Mesodermal cell (in vitro differentiated cells): ENCODE measurements at regions not wholly inside any gene's neighbourhood (a gene's known extent, or its start where the extent isn't known, plus 50 kb on each side); places are given as distances from the start of the nearest gene placed in this dataset.
"Not testable (repeated sequence)": the region's sequence is repeated elsewhere in the genome, so short reads cannot be mapped to it uniquely, and the experiment has no call there.

Source experiments
- H3K27ac ChIP-seq: 2 replicates; pipeline ENCODE4 v1.7.0; 2013; ENCODE audit warnings: mild to moderate bottlenecking, low read depth, low read length, moderate library complexity; ENCODE audit not compliant: severe bottlenecking
- H3K36me3 ChIP-seq: 2 replicates; pipeline ENCODE4 v1.7.1; 2013; ENCODE audit warnings: mild to moderate bottlenecking, low read length, moderate library complexity; ENCODE audit not compliant: control insufficient read depth, insufficient read depth
- H3K4me1 ChIP-seq: one replicate; pipeline ENCODE4 v1.7.1; 2013; ENCODE audit warnings: mild to moderate bottlenecking, low read length; ENCODE audit not compliant: insufficient read depth, control insufficient read depth, poor library complexity, severe bottlenecking
- H3K4me3 ChIP-seq: 2 replicates; pipeline ENCODE4 v1.7.0; 2013; ENCODE audit warnings: low read length, control low read depth, mild to moderate bottlenecking; ENCODE audit not compliant: insufficient read depth, poor library complexity, severe bottlenecking; ENCODE audit errors: extremely low read depth
- H3K9me3 ChIP-seq: 2 replicates; pipeline ENCODE4 v1.7.1; 2013; ENCODE audit warnings: mild to moderate bottlenecking, low read length, moderate library complexity; ENCODE audit not compliant: control insufficient read depth
- WGBS, 2 experiments: methylation state at CpG; one replicate each; pipeline ENCODE4 v1.1.5; 2013; ENCODE audit warnings: missing lambda C conversion rate in 2 of 2; ENCODE audit not compliant: insufficient coverage in 2 of 2; 5-methylcytosine and 5-hydroxymethylcytosine counted together

DNA sequence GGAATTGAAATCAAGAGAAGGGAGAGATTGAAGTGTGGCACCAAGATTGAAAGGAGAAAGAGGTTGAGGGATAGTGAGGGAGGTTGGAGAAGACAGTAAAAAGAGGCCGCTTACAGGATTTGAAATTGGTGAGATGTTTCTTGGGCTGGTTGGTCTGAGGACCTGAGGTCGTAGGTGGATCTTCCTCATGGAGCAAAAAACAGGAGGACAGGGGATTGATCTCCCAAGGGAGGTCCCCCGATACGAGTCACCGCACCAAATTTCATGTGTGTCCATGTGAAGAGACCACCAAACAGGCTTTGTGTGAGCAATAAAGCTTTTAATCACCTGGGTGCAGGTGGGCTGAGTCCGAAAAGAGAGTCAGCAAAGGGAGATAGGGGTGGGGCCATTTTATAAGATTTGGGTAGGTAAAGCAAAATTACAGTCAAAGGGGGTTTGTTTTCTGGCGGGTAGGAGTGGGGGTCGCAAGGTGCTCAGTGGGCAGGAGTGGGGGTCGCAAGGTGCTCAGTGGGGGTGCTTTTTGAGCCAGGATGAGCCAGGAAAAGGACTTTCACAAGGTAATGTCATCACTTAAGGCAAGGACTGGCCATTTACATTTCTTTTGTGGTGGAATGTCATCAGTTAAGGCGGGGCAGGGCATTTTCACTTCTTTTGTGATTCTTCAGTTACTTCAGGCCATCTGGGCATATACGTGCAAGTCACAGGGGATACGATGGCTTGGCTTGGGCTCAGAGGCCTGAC, 505.5 kb downstream of the GRIN2A start:
- H3K9me3 ChIP-seq, H3K36me3 ChIP-seq, H3K4me1 ChIP-seq, H3K27ac ChIP-seq, H3K4me3 ChIP-seq: not testable (repeated sequence)
- WGBS, 2 experiments, result 48 to 60% methylated on average over 2 to 6 of the region's 12 CpGs

GRCh38 chr16:9677301-9677653, 505.0 kb downstream of the GRIN2A start:
- no peak overlapping the region for H3K4me3 ChIP-seq
- H3K4me1 ChIP-seq, result no peaks in the 10 kb centered on the region
- H3K9me3 ChIP-seq, result no peaks in the 10 kb centered on the region
- WGBS, 2 experiments, result 8 to 11% methylated on average over 1 of the region's 3 CpGs
- H3K27ac ChIP-seq, result no peak overlapping the region
- no peaks in the 10 kb centered on the region for H3K36me3 ChIP-seq

GRCh38 chr16:9679213-9679767, 502.9 kb downstream of the GRIN2A start:
- Histone ChIP-seq H3K27ac (no peak overlapping the region), H3K4me3 (no peak overlapping the region), H3K9me3 (peaks cover 4% of the 10 kb centered on the region), H3K4me1 (no peaks in the 10 kb centered on the region), H3K36me3 (no peaks in the 10 kb centered on the region)
- 10 to 53% methylated on average over 3 to 9 of the region's 11 CpGs for WGBS, 2 experiments

DNA sequence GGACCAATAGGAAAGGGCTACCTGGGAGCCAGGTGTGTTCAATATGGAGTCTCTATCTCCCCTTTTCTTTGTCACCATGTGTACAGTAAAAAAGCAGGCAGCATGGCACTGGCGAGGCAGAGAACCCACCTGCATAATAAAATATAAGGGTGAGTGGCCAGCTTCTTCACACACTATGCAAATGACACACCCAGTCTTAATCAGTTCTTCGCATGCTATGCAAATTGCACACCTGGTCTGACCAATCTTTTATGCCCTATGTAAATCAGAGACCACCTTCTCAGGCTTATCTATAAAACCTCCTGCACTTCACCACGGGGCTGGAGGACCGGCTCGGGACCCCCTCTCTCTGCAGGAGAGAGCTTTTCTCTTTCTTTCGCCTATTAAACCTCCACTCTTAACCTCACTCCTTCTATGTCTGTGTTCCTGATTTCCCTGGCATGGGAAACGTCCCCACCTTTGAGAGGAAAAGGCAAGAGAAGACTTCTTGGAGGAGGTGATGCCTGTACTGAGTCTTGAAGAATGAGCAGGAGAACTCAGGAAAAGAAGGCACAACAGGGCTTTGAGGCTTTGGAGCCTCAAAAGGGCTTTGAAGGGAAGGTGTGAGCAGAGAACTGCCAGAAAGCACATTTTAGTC, 502.1 kb downstream of the GRIN2A start:
- H3K9me3 ChIP-seq, result peaks cover 4% of the 10 kb centered on the region
- no peaks in the 10 kb centered on the region for H3K36me3 ChIP-seq
- H3K4me3 ChIP-seq, result no peak overlapping the region
- no peaks in the 10 kb centered on the region for H3K4me1 ChIP-seq
- H3K27ac ChIP-seq, result no peak overlapping the region
- WGBS, 2 experiments, result 59 to 68% methylated on average over 4 of the region's 7 CpGs

DNA sequence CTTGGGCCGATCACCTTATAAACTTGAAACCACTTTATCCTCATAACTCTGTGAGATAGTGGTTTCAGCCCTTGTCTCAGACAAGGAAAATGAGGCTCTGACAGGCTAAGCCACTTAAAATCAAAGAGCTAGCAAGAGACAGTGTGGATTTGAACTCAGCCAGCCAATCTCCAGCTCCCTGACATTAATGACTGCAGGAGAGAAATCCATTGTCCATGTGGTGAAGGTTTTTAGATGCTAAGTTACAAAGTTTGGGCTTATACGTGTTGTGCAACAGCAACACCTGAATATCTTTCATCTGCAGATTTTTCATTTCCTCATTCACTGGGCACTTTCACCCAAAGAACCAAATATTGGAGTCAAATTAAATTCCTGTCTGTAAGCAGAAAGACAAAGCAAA, 501.3 kb downstream of the GRIN2A start:
- no peaks in the 10 kb centered on the region for H3K4me1 ChIP-seq
- 100% methylated on average over 1 of the region's 2 CpGs; no CpG with 5 or more reads in 1 of the 2 experiments for WGBS, 2 experiments

GRCh38 chr16:9681508-9681907, 500.7 kb downstream of the GRIN2A start:
- no peaks in the 10 kb centered on the region for H3K36me3 ChIP-seq
- peaks cover 4% of the 10 kb centered on the region for H3K9me3 ChIP-seq
- H3K27ac ChIP-seq, result no peak overlapping the region
- no peak overlapping the region for H3K4me3 ChIP-seq
- no peaks in the 10 kb centered on the region for H3K4me1 ChIP-seq
- 78 to 83% methylated on average over 8 to 9 of the region's 9 CpGs for WGBS, 2 experiments

More for the DNA sequence above, 501.3 kb downstream of the GRIN2A start:
- no peaks in the 10 kb centered on the region for H3K36me3 ChIP-seq
- H3K27ac ChIP-seq, result no peak overlapping the region
- H3K9me3 ChIP-seq, result peaks cover 4% of the 10 kb centered on the region
- H3K4me3 ChIP-seq, result no peak overlapping the region

DNA sequence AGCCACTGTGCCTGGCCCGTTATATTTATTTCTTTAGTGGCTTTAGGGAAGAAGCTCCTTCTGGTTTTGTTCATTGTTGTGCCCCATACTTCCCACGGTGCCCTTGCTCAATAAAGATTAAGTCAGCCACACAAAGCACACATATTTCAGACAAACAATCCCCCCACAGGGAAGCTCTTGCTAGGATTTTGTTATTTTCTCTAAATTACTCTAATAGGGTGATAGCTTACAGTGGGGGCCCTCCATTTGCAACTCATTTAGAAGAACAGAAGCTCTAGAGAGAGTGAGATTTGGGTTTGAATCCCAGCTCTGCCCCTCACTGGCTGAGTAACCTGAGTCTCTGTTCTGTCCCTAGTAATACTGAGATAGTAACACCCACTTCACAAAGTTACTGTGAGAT, 499.9 kb downstream of the GRIN2A start:
- no peak overlapping the region for H3K4me3 ChIP-seq
- no CpG with 5 or more reads among the region's 2 CpGs for WGBS, 2 experiments
- H3K4me1 ChIP-seq, result no peaks in the 10 kb centered on the region
- H3K27ac ChIP-seq, result no peak overlapping the region
- H3K9me3 ChIP-seq, result peaks cover 4% of the 10 kb centered on the region
- H3K36me3 ChIP-seq, result no peaks in the 10 kb centered on the region

GRCh38 chr16:9683677-9684076, 498.6 kb downstream of the GRIN2A start:
- no peak overlapping the region for H3K4me3 ChIP-seq
- H3K36me3 ChIP-seq, result no peaks in the 10 kb centered on the region
- H3K4me1 ChIP-seq, result no peaks in the 10 kb centered on the region
- peaks cover 4% of the 10 kb centered on the region for H3K9me3 ChIP-seq
- no peak overlapping the region for H3K27ac ChIP-seq

- Histone ChIP-seq H3K9me3 (peaks cover 4% of the 10 kb centered on the region), H3K36me3 (no peaks in the 10 kb centered on the region), H3K4me1 (no peaks in the 10 kb centered on the region), H3K27ac (no peak overlapping the region), H3K4me3 (no peak overlapping the region)
- WGBS, 2 experiments, result 89 to 100% methylated on average over 3 of the region's 4 CpGs
Observed at GRCh38 chr16:9687737-9688319, 494.4 kb downstream of the GRIN2A start.

DNA sequence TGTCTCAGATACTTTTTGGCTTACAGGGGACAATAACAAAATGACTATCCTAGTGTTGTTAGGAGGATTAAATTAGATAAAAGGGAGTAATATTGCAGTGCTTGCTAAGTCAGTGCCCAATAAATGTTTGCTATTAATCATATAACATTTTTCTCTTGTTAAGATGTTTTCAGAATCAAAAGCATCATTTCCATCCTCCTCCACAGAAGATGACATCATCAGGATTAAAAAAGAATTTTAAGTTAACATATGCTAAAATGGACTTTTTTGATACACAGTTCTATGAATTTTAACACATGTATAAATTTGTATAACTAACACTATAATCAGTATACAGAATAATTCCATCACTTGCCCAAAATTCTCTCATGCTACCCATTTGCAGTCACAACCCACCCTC, 492.6 kb downstream of the GRIN2A start:
- H3K27ac ChIP-seq, result no peak overlapping the region
- H3K4me1 ChIP-seq, result no peaks in the 10 kb centered on the region
- H3K36me3 ChIP-seq, result no peaks in the 10 kb centered on the region
- no peak overlapping the region for H3K4me3 ChIP-seq
- H3K9me3 ChIP-seq, result no peaks in the 10 kb centered on the region

- 72 to 84% methylated on average over 2 to 3 of the region's 3 CpGs for WGBS, 2 experiments
- Histone ChIP-seq H3K4me1 (no peaks in the 10 kb centered on the region), H3K4me3 (no peak overlapping the region), H3K36me3 (no peaks in the 10 kb centered on the region), H3K27ac (no peak overlapping the region), H3K9me3 (no peaks in the 10 kb centered on the region)
Observed at GRCh38 chr16:9695152-9695551, 487.1 kb downstream of the GRIN2A start.
